Panc1 (cell line): ENCODE measurements at regions not wholly inside any gene's neighbourhood (a gene's known extent, or its start where the extent isn't known, plus 50 kb on each side); places are given as distances from the start of the nearest gene placed in this dataset.

Experiments used
- ATAC-seq: fragments of 200-7000 bp; cut with Tn5 transposase; 2 replicates; pipeline ENCODE4 v1.9.1; 2020; ENCODE audit warnings: mild to moderate bottlenecking, moderate library complexity
- BruUV-seq: library from RNA; stranded (reverse); fragments of 400-500 nt; replicated peaks from 2 replicates; lab custom pipeline; 2021; lab: Mats Ljungman, UMichigan
- CTCF ChIA-PET: fragments of 300-600 bp; sonication (Branson Sonifier 250); formaldehyde crosslinking; loops from one replicate; lab custom pipeline; 2022; ENCODE audit warnings: antibody characterized with exemption; lab: Charles Lee
- POLR2A ChIA-PET: fragments of 300-600 bp; sonication (Branson Sonifier 250); formaldehyde crosslinking; loops from one replicate; lab custom pipeline; 2022; ENCODE audit warnings: antibody characterized with exemption; lab: Charles Lee
- DNase-seq: peaks from one replicate; pipeline ENCODE4 v3.0.0-alpha.2; 2010; ENCODE audit warnings: low read depth, low spot score
- H3K27ac ChIP-seq: 2 replicates; pipeline ENCODE4 v1.5.1; 2011; ENCODE audit warnings: mild to moderate bottlenecking, low read length, inconsistent platforms
- H3K27me3 ChIP-seq: fragments of 200-500 bp; sonication (Bioruptor generic); 2 replicates; pipeline ENCODE4 v1.6.0; 2014; ENCODE audit warnings: low read length, inconsistent platforms; ENCODE audit not compliant: control insufficient read depth, insufficient read depth
- H3K36me3 ChIP-seq: fragments of 200-500 bp; sonication (Bioruptor generic); 2 replicates; pipeline ENCODE4 v1.5.1; 2014; ENCODE audit warnings: inconsistent platforms, mild to moderate bottlenecking, low read length, moderate library complexity; ENCODE audit not compliant: control insufficient read depth, insufficient read depth
- H3K4me1 ChIP-seq: 2 replicates; pipeline ENCODE4 v1.5.1; 2011; ENCODE audit warnings: inconsistent platforms, mild to moderate bottlenecking, low read length, moderate library complexity; ENCODE audit not compliant: control insufficient read depth, insufficient read depth
- H3K4me3 ChIP-seq, 2 experiments: 2 replicates each; pipeline ENCODE4 v1.5.1; 2011 to 2012; ENCODE audit warnings: low read depth in 2 of 2, low read length in 2 of 2, mild to moderate bottlenecking in 2 of 2, inconsistent platforms in 1 of 2, moderate library complexity in 1 of 2
- H3K9me3 ChIP-seq: fragments of 200-500 bp; sonication (Bioruptor generic); 2 replicates; pipeline ENCODE4 v1.5.1; 2014; ENCODE audit warnings: low read depth, mild to moderate bottlenecking, inconsistent platforms, low read length, moderate library complexity; ENCODE audit not compliant: control insufficient read depth, insufficient read depth
- POLR2AphosphoS5 ChIP-seq: IDR thresholded peaks from 2 replicates; pipeline ENCODE4 v1.6.1; 2012; ENCODE audit warnings: mild to moderate bottlenecking, low read depth, low read length, moderate library complexity
- SIN3A ChIP-seq: IDR thresholded peaks from 2 replicates; pipeline ENCODE4 v1.6.1; 2012; ENCODE audit warnings: low read depth, mild to moderate bottlenecking, low read length, moderate library complexity, borderline replicate concordance; ENCODE audit not compliant: insufficient read depth
- TCF7L2 ChIP-seq: IDR thresholded peaks from 2 replicates; pipeline ENCODE4 v1.6.1; 2011; ENCODE audit warnings: mild to moderate bottlenecking, low read depth, low read length, inconsistent platforms
- in situ Hi-C: cut with HindIII; loops from 2 replicates; pipeline ENCODE4 v1.10.0; 2016; ENCODE audit warnings: low sequenced_read_pairs, low pct_unique_long_range_greater_than_20kb
- intact Hi-C: fragments of 100-400 bp; cut with micrococcal nuclease; formaldehyde crosslinking; loops from one replicate; pipeline ENCODE4 v1.10.0; 2022; ENCODE audit not compliant: unreplicated experiment
- TF ChIP-seq, protein P1 (sequence below): fragments of 450-650 bp; IDR thresholded peaks from 2 replicates; pipeline ENCODE4 v1.5.1; 2017; ENCODE audit warnings: mild to moderate bottlenecking
- TF ChIP-seq, protein P2 (sequence below), 2 experiments: IDR thresholded peaks; 2 replicates each; pipeline ENCODE4 v1.6.1; 2011 to 2012; ENCODE audit warnings: low read depth in 2 of 2, control low read depth in 1 of 2, low read length in 1 of 2, mild to moderate bottlenecking in 1 of 2, moderate library complexity in 1 of 2; ENCODE audit not compliant: insufficient read depth in 1 of 2

DNA sequence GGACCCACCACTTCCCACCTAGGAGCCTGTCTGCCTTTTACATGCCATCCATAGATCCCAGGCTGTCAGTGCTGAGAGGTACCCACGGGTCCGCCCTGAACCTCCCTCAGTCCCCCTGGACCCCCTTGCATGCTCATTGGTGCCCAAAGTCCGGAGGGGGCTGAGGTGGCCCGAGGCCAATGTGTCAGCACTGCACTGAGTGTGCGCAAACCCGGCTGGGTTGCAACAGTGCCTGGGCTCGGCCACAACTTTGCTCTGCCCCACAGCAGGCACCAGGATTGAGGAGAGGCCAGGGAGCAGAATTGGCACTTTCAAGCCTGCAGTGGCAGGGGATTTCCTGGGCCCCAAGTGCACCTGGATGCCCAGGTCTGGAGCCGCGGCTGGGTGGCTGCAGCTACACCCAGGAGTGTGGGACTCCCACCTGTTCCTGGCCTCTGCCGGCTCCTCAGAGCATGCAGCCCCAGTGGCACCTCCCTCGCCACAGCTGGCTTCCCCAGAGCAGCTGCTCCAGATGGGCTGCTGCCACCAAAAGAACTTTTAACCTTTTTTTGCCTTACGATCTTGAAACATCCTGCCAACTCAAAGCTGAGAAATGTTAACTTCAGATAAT, 837.0 kb downstream of the SLITRK6 start:
- Histone ChIP-seq H3K27ac (no peak overlapping the region), H3K4me3 (no peak overlapping the region), H3K36me3 (no peaks in the 10 kb centered on the region), H3K4me1 (no peaks in the 10 kb centered on the region), H3K27me3 (no peaks in the 10 kb centered on the region), H3K9me3 (no peaks in the 10 kb centered on the region)
- POLR2A ChIA-PET, result no interaction called here
- DNase-seq (no peak), ATAC-seq (no peak)
- in situ Hi-C loops, result no loop called here
- TF ChIP-seq SIN3A (no peak), POLR2AphosphoS5 (no peak), TCF7L2 (no peak)
- TF ChIP-seq, protein P1, sequence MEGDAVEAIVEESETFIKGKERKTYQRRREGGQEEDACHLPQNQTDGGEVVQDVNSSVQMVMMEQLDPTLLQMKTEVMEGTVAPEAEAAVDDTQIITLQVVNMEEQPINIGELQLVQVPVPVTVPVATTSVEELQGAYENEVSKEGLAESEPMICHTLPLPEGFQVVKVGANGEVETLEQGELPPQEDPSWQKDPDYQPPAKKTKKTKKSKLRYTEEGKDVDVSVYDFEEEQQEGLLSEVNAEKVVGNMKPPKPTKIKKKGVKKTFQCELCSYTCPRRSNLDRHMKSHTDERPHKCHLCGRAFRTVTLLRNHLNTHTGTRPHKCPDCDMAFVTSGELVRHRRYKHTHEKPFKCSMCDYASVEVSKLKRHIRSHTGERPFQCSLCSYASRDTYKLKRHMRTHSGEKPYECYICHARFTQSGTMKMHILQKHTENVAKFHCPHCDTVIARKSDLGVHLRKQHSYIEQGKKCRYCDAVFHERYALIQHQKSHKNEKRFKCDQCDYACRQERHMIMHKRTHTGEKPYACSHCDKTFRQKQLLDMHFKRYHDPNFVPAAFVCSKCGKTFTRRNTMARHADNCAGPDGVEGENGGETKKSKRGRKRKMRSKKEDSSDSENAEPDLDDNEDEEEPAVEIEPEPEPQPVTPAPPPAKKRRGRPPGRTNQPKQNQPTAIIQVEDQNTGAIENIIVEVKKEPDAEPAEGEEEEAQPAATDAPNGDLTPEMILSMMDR, result no peak
- TF ChIP-seq, protein P2, sequence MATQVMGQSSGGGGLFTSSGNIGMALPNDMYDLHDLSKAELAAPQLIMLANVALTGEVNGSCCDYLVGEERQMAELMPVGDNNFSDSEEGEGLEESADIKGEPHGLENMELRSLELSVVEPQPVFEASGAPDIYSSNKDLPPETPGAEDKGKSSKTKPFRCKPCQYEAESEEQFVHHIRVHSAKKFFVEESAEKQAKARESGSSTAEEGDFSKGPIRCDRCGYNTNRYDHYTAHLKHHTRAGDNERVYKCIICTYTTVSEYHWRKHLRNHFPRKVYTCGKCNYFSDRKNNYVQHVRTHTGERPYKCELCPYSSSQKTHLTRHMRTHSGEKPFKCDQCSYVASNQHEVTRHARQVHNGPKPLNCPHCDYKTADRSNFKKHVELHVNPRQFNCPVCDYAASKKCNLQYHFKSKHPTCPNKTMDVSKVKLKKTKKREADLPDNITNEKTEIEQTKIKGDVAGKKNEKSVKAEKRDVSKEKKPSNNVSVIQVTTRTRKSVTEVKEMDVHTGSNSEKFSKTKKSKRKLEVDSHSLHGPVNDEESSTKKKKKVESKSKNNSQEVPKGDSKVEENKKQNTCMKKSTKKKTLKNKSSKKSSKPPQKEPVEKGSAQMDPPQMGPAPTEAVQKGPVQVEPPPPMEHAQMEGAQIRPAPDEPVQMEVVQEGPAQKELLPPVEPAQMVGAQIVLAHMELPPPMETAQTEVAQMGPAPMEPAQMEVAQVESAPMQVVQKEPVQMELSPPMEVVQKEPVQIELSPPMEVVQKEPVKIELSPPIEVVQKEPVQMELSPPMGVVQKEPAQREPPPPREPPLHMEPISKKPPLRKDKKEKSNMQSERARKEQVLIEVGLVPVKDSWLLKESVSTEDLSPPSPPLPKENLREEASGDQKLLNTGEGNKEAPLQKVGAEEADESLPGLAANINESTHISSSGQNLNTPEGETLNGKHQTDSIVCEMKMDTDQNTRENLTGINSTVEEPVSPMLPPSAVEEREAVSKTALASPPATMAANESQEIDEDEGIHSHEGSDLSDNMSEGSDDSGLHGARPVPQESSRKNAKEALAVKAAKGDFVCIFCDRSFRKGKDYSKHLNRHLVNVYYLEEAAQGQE (IDR thresholded peaks at IDR 0.05; ENCODE audit: insufficient read depth in 1 of 2, low read depth in 2 of 2, low read length in 1 of 2), result no peak
- intact Hi-C loops, result no loop called here
- no TSS peak for BruUV-seq
- CTCF ChIA-PET, result no interaction called here

DNA sequence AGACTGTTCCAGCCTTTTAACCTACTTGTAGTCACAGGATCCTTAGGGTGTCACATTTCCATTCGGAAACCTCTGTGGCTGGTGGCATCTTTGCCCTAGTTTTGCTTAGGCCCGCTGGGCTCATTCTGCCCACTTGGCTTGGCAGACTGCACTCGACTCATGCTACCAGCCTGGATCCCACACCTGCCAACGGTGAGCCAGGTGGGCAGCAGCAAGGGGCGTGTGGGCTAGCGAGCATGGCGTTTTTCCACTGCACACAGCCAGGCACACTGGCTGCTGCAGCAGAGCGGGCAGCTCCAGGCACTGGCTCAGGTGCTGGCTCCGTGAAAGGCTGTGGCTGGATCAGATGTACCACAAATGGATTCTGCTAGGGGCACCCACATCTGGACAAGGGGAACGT, 838.2 kb downstream of the SLITRK6 start:
- intact Hi-C loops (no loop called here), in situ Hi-C loops (no loop called here)
- no peak overlapping the region for H3K27ac ChIP-seq
- H3K4me3 ChIP-seq, result no peak overlapping the region
- H3K9me3 ChIP-seq, result no peaks in the 10 kb centered on the region
- no peaks in the 10 kb centered on the region for H3K36me3 ChIP-seq
- ATAC-seq (no peak), DNase-seq (no peak)
- no peaks in the 10 kb centered on the region for H3K4me1 ChIP-seq
- H3K27me3 ChIP-seq, result no peaks in the 10 kb centered on the region
- POLR2A ChIA-PET, result no interaction called here
- CTCF ChIA-PET, result no interaction called here
- TF ChIP-seq, protein P2 (IDR thresholded peaks at IDR 0.05; ENCODE audit: insufficient read depth in 1 of 2, low read depth in 2 of 2, low read length in 1 of 2), result no peak
- no peak for TF ChIP-seq SIN3A
- no peak for TF ChIP-seq TCF7L2
- TF ChIP-seq, protein P1, result no peak
- no peak for TF ChIP-seq POLR2AphosphoS5
- BruUV-seq, result no TSS peak
